ENCODE measurements at regions not wholly inside any gene's neighbourhood (a gene's known extent, or its start where the extent isn't known, plus 50 kb on each side); places are given as distances from the start of the nearest gene placed in this dataset.
A peak's percentile ranks its signal among the peaks of the same experiment; 100 is the strongest.

DNA sequence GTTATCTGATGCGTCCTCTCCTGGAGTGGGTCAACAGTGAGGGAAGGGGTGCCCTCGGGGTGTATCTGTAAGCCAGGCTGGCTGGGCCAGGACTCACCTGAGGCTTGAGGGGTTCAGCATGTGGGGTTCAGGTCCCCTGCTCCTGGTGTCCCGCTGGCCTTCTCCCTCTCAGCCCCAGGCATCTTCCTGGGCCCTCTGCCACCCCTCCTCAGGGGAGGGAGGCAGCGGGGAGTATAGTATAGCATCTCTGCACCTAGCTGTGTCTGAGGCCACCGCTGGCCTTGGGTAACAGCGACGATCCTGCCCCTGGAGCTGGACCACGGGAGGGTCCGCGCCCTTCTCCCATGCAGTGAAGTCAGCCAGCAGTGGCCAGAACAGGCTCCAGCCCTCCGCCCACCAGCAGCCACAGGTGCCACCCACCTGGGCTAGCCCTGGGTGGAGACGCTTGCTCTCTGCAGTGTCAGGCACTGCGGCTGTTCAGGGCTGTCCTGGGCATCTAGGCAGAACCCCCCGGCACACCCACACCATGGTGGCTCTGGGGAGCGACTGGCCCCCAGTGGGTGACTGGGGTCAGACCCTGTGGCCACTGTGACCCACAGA is 110.7 kb upstream of the NKX1-1 start:
- ATAC-seq (no peak), DNase-seq (peak; percentile 10)
- intact Hi-C loops (cut with micrococcal nuclease), result no loop called here

DNA sequence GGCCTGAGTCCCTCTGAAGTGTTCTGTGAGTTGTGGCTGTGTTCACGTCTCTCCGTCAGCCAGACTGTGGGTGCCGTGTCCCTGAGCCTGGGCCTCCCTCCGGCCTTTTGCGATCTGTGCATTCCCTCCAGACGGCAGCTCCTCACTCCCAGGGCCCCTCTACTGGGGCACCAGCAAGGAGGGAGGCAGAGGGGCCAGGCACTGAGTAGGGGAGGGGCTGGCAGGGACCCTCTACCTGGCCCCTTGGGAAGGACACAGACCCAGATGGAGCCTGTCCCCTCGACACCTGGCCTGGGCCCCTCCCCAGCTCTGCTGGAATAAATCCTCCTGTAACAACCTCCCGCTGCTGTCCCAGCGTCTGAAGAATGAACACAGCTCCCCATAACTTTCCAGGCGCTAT is 110.0 kb upstream of the NKX1-1 start:
- peak; percentile 6 for DNase-seq
- no peak for ATAC-seq
- intact Hi-C loops (cut with micrococcal nuclease), result no loop called here

DNA sequence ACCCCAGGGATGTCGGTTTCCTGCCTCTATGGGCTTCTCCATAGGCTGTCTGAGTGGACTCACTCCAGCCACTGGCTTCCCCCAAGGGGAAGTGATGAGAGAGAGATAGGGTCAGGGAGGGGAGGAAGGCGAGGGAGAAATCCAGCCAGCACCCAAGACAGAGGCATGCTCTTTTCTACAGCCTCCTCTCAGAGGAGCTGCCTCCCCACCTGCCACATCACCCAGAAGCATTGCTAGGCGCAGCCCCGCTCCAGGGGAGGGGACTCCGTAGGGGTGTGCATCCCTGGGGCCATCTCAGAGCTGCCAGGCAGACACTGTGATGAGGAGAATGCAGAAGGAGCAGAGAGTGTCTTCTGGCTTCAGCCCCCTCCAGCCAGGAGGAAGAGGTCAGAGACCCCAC is 109.5 kb upstream of the NKX1-1 start:
- peak; percentile 10 for DNase-seq
- no peak for ATAC-seq
- intact Hi-C loops (cut with micrococcal nuclease), result no loop called here

DNA sequence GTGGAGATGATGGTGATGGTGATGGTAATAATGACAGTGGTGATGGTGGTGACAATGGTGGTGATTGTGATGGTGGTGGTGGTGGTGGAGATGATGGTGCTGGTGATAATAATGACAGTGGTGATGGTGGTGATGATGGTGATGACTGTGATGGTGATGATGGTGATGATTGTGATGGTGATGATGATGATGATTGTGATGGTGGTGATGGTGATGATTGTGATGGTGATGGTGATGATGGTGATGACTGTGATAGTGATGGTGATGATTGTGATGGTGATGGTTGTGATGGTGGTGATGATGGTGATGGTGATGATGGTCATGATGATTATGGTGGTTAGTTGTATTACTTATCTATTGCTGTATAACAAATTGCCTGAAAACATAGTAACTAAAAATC is 108.9 kb upstream of the NKX1-1 start:
- intact Hi-C loops (cut with micrococcal nuclease), result no loop called here
- ATAC-seq, result no peak

DNA sequence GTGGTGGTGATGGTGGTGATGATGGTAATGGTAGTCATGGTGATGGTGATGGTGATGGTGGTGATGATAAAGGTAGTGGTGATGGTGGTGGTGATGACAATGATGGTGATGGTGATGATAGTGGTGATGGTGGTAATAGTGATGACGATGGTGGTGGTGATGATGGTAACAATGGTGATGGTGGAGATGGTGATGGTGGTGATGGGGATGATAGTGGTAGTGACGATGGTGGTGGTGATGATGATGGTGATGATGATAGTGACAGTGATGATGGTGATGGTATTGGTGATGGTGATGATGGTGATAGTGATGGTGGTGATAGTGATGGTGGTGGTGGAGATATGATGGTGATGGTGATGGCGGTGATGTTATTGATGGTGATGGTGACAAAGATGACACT is 108.4 kb upstream of the NKX1-1 start:
- intact Hi-C loops (cut with micrococcal nuclease), result no loop called here
- ATAC-seq (no peak), DNase-seq (no peak)

More for the DNA sequence above, 108.9 kb upstream of the NKX1-1 start:
- no peak for DNase-seq

DNA sequence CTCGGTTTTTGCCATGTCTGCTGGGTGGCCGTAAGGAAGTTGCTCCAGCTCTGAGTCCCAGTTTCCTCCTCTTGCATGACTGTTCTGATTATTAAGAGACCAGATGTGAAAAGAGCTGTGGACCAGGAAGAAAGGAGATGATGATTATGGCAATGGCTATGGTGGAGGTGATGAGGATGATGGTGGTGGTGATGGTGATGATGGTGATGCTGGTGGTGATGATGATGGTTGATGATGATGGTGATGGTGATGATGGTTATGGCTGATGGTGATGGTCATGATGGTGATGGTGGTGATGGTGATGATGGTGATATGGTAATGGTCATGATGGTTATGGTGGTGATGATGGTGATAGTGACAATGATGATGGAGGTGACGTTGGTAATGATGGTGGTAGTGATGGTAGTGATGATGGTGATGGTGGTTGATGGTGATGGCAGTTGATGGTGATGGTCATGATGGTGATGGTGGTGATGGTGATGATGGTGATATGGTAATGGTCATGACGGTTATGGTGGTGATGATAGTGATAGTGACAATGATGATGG is 107.8 kb upstream of the NKX1-1 start:
- intact Hi-C loops (cut with micrococcal nuclease), result no loop called here
- ATAC-seq (no peak), DNase-seq (no peak)

DNA sequence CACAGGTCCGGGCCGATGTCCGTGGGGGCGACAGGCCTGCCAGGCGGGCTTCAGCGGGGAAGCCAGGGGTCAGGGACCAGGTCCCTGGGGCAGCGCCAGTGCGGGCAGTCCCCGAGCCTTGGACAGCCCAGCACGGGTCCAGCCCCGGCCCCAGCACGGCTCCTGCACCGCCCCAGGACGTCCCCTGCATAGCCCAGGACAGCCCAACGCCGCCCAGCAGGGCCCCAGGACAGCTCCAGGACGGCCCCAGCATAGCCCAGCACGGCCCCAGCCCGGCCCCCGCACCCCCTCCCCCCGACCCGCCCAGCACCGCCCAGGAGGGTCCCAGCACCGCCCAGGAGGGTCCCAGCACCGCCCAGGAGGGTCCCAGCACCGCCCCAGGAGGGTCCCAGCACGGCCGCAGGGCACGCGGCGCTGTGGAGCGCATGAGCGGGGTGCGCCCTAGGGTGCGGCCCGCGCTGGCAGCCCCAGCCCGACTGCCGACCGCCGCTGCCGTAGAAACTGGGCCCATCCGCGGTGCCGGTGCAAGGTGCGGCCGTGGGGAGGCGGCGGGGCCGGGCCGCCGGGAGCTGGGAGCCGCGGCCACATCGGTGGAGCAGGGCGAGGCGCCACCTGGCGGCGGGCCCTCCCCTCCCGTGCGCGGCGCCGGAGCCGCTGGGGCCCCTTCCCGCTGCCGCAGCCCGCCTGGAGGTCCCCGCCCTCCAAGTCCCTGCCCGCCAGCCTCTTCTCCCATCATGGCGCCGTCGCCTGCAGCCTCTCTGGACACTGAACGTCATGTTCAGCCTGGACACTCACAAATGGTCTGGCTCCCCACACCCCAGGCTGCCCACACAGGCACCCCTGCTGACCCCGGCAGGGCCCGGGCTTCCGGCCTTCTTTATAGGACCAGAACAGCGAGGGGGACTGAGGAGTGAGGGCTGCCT is 106.8 kb upstream of the NKX1-1 start:
- ATAC-seq (peak; percentile 80), DNase-seq (peak; percentile 72)
- intact Hi-C loops (cut with micrococcal nuclease), result no loop called here

DNA sequence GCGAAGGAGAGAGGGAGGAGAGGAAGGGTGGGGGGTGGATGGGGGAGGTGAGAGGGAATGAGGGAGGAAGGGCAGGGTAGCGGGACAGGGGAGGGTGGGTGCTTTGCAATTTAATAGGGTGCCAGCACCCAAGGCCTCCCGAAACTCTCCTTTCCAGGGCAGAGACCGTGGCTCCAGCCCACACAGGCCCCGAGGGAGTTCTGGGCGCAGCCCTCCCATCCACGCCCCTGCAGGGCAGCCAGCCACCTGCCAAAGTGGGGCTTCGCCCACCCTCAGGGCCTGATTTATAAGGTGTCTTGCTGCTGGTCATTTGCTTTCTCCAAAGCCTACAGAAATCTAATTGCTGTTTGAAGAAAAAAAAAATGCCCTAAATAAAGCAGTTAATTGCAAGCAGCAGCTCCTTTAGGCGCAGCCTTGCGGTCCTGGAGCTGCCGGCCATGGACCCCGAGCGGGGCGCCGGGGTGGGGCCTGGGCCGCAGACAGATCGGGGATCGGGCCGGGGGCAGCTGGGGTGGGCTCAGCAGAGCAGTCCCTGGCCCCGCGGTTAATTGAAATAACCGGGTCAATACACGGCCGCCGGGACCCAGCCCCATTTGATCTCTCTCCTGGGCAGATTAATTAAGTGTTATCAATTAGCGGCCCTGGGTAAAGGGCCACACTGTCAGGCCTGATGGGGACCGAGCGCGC is 106.0 kb upstream of the NKX1-1 start:
- ATAC-seq (no peak), DNase-seq (peak; percentile 25)
- intact Hi-C loops (cut with micrococcal nuclease), result no loop called here

DNA sequence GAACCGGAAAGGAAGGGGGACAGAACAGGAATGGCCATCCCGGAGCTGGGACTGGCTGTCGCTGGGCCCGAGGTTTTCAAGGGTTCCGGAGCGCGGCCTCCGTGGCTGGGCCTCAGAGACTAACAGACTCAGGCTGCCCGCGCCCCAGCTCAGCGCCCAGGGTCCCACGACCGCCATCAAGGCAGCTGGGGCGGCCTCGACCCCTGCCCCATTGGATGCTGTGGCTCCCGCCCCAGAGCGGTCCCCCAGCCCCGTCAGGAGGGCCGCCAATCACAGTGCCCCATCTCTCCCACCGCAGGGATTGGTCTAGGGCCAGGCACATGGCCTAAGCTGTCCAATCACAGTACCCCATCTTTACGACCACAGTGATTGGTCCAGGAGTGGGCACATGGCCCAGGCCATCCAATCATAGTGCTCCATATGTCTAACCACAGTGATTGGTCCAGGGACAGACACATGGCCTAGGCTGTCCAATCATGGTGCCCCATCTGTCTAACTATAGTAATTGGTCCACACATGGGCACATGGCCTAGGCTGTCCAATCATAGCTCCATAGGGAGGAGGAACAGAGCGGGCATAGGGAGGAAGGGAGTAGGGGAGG is 105.3 kb upstream of the NKX1-1 start:
- peak; percentile 71 for ATAC-seq
- peak; percentile 53 for DNase-seq
- intact Hi-C loops (cut with micrococcal nuclease), result no loop called here

DNA sequence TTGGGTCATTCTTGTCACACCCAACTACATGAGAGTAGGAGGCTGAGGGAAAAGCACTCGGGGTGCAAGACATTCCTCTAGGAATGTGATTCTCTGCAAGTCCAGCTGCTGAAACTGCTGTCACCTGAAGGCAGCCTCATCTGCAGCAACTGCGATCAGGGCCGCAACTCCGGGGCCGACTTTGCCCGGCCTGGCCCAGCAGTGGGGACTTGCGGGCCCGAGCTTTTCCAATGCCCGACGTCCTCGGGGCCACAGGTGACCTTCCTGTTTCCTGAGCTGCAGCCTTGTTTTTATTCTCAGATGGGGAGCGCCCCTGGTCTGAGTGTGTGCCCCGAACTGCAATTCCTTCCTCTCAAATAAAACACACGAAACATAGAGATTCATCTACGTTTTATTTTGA is 104.7 kb upstream of the NKX1-1 start:
- intact Hi-C loops (cut with micrococcal nuclease), result no loop called here
- DNase-seq, result peak; percentile 10
- no peak for ATAC-seq

DNA sequence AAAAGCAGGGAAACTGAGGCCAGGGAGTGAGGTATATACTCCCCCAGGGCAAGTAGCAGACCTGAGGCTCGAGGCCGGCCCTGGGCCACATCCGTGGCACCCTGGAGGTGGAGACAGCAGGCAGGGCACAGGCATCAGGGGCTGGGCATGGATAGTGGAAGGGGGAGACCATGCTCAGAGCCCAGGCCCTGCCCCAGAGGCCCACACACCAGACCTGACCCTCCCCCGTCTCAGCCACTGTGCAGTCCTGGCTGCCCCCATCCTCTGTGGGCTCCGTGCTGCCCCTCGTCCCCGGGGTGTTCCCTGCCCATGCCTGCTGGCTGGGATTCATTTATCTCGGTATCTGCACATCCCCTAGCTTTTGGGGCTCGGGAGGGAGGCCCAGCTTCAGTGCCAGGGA is 103.1 kb upstream of the NKX1-1 start:
- intact Hi-C loops (cut with micrococcal nuclease), result no loop called here
- DNase-seq (peak; percentile 17), ATAC-seq (no peak)

DNA sequence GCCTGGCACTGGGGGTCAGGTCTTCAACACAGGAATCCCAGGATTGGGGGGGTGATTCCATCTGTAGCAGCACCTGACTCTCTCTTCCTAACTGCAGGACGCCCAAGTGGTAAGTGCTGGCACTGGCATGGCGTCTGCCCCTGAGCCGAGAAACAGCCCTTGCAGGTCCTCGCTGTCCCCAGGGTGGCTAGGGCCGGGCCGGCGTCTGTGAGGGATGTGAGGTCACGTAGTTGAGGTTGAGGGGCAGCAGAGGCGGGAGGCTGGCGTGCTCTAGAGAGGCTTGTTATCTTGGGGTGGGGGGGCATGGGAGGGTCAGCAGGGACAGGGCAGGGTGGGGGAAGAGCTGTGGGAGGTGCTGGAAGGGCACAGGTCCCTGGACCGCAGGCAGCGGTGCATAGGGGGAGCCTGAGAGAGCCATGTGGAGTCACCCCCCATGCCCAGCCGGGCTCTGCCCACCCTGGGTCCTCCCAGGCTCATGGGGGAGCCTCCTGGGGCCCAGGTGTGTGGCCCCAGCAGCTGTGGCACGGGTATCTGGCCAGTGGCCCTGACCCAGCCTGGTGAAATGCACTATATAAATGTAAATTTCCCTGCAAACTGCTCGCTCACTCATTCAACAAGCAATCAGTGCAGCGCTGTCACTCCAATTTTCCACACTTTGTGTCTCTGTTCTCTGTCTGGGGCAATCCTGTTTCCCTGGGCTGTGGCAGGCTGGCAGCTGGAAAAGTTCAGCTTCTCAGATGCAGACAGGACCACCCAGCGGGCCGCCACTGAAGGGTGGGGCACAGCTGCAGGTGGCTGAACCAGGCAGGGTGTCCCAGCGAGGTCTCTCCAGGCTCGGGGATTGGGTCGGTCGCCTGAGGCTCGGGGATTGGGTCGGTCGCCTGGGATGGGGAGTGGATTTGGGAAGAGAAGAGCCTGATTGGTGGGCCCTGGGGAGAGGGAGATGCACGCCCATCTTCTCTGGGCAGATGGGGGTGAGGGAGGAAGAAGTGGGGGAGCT is 102.2 kb upstream of the NKX1-1 start:
- DNase-seq, result peak; percentile 19
- no peak for ATAC-seq
- intact Hi-C loops (cut with micrococcal nuclease), result no loop called here

DNA sequence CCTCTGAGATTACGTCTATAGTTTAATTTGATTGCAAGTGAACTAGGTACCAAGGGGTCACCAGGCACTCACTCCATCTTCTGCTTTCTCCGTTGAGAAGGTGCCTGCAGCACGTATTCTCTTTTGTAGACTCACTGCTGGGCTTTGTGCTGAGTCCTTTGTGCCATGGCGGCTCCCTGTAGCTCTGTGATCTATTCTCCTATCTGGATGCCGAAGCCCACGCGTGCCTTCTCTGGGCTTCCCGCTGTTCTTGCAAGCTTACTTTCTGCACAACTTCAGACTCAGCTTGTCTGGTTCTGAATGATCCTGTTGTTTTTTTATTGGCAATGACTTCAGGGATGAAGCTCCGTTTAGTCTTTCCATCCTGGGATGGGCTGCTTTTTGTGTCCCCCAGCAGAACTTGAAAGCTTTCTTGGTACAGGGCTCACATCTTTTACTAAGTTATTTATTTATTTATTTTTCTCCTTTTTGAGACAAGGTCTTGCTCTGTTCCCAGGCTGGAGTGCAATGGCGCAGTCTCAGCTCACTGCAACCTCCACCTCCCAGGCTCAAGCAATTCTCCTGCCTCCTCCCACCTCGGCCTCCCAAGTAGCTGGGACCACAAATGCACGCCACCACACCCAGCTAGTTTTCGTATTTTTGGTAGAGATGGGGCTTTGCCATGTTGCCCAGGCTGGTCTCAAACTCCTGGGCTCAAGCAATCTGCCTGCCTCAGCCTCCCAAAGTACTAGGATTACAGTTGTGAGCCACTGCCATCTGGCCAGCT is 100.9 kb upstream of the NKX1-1 start:
- intact Hi-C loops (cut with micrococcal nuclease), result no loop called here
- ATAC-seq (no peak), DNase-seq (peak; percentile 11)

DNA sequence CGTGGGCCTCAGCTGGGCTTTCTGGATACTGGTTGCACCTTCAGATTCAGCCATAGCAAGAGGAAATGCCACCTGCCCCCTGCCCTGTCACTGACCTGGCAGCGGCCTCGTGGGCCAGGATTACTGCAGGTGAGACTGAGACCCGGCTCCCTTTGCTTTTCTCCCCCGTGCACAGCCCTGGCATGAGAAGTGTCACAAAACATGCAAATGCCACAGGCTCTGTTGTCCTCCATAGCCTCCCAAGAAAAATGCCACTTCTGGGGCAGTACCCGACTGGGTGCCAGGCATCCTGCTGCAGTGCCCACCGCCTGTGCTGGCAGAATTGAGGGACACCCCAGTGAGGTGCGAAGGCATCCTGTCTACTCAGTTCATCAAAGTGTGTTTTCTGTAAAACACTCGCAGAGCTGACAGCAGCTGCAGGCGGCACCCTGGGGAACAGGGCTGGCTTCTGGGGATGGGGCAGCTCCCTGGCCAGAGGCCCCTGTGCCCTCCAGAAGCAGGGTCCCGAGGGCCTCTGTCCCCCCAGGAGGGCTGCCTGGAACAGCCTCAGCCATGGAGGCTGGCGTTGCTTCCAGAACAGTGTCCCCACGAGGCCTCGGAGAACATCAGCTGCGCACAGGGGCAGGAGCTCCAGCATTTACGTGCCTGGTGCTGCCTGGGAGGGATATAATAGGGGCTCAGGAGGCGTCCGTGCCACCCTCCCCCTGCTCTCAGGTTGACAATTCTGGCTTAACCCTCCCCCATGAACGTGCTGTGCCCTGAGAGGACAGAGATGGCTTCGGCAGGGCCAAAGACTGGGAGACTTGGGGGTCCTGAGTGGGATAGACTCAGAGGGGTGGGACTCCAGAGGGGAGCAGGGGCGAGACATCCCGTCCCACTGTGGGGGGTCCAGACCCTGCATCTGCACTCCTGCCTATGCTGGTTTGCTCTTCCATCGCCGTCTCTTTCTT is 99.5 kb upstream of the NKX1-1 start:
- intact Hi-C loops (cut with micrococcal nuclease), result no loop called here
- no peak for ATAC-seq
- no peak for DNase-seq

DNA sequence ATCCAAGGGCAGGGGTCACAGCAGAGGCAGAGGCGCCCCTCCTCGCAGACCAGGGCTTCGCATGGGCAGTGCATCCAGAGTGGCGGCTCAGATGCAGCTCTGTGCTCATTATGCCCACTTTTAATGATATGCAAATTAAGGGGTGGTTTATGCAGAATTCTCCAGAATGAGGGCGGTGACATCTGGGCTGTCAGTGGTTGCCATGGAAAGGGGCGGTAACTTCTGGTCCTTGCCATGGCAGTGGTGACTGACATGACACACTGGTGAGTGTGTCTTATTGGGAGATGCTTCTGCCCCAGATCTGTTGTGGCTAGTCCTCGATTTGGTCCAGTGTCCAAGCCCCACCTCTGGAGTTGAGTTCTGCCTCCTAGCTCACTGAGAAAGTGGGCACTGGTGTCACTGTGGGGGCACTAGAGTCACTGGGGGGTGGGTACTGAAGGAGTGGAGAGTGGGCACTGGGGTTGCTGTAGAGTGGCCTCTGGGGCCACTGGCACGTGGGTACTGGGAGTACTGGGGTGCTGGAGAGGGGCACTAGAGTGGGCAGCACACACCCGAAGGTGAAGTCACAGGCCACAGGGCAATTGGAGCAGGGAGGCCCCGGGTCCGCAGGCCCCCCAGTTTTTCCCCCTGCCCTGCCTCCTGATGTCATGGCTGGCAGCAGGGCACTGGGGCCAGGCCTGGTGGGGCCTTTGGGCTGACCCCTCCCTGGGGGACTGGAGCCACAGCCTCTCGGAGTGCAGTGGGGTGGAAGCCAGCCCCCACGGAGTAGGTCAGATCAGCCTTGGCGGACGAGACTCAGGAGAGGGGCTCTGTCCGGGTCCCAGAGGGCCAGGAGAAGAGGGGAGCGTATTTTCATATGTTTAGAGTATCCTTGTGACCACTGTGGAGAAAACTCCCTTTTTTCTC is 98.6 kb upstream of the NKX1-1 start:
- ATAC-seq, result no peak
- peak; percentile 18 for DNase-seq
- intact Hi-C loops (cut with micrococcal nuclease), result no loop called here
